SK-N-SH (cell line): ENCODE measurements at regions not wholly inside any gene's neighbourhood (a gene's known extent, or its start where the extent isn't known, plus 50 kb on each side); places are given as distances from the start of the nearest gene placed in this dataset.
A peak's percentile ranks its signal among the peaks of the same experiment; 100 is the strongest.

Experiments used
- CTCF ChIP-seq: fragments of 200-600 bp; sonication (generic); IDR thresholded peaks from 2 replicates; pipeline ENCODE4 v1.6.1; 2017; ENCODE audit warnings: antibody characterized with exemption, mild to moderate bottlenecking, moderate library complexity
- EP300 ChIP-seq, 2 experiments: IDR thresholded peaks; 2 replicates each; pipeline versions ENCODE4 v1.4.0 to v1.6.1; 2012; ENCODE audit warnings: borderline replicate concordance in 1 of 2, low read depth in 1 of 2, low read length in 1 of 2
- FOXJ3 ChIP-seq: sonication (generic); formaldehyde crosslinking; IDR thresholded peaks from 2 replicates; pipeline ENCODE4 v1.5.1; 2020; ENCODE audit warnings: mild to moderate bottlenecking, missing genetic modification reagents
- GATA2 ChIP-seq: sonication (generic); formaldehyde crosslinking; IDR thresholded peaks from 2 replicates; pipeline ENCODE4 v1.5.0; 2020; ENCODE audit warnings: mild to moderate bottlenecking, missing genetic modification reagents
- MAX ChIP-seq: IDR thresholded peaks from 2 replicates; pipeline ENCODE4 v1.4.0; 2012; ENCODE audit warnings: low read depth
- TAF1 ChIP-seq: IDR thresholded peaks from 2 replicates; pipeline ENCODE4 v1.6.1; 2012; ENCODE audit warnings: low read depth, mild to moderate bottlenecking, low read length, moderate library complexity, borderline replicate concordance

GRCh38 chr4:170875868-170876267, 786.1 kb upstream of the AADAT start:
- TF ChIP-seq MAX = no peak
- TF ChIP-seq CTCF = peak; percentile 52
- TF ChIP-seq GATA2 (CRISPR knock-in tag) = no peak
- no peak for TF ChIP-seq FOXJ3 (CRISPR knock-in tag)
- TF ChIP-seq EP300 (IDR thresholded peaks at IDR 0.05; ENCODE audit: borderline replicate concordance in 1 of 2, low read depth in 1 of 2, low read length in 1 of 2) = no peak
- TF ChIP-seq TAF1 = no peak
